ENCODE measurements at regions not wholly inside any gene's neighbourhood (a gene's known extent, or its start where the extent isn't known, plus 50 kb on each side); places are given as distances from the start of the nearest gene placed in this dataset.
A peak's percentile ranks its signal among the peaks of the same experiment; 100 is the strongest.
"Not testable (repeated sequence)": the region's sequence is repeated elsewhere in the genome, so short reads cannot be mapped to it uniquely, and the experiment has no call there.

GRCh38 chr5:175335691-175336090 is 108.3 kb downstream of the DRD1 start:
- no peaks in the 10 kb centered on the region for H3K36me3 Mint-ChIP-seq
- no peak for DNase-seq
- CTCF ChIA-PET = interaction anchor here (0.8 kb wide), 1 partner anchor 8 kb away, joined by 3 read pairs; no protein-coding TSS in a partner anchor
- H3K4me3 Mint-ChIP-seq = no peak overlapping the region
- H3K27ac Mint-ChIP-seq = no peak overlapping the region
- peaks cover 3% of the 10 kb centered on the region for H3K9me3 Mint-ChIP-seq (ENCODE audit: low read depth)
- H3K4me1 Mint-ChIP-seq = no peaks in the 10 kb centered on the region
- ATAC-seq = no peak
- peaks cover 2% of the 10 kb centered on the region for H3K27me3 Mint-ChIP-seq

- CTCF ChIA-PET, H3K27ac Mint-ChIP-seq, H3K4me3 Mint-ChIP-seq: not testable (repeated sequence)
These were observed 112.6 kb downstream of the DRD1 start for GRCh38 chr5:175331173-175332036.

GRCh38 chr5:175329976-175330375 is 114.0 kb downstream of the DRD1 start:
- CTCF ChIA-PET = no interaction called here
- Mint-ChIP-seq H3K36me3 (no peaks in the 10 kb centered on the region), H3K4me1 (no peaks in the 10 kb centered on the region), H3K9me3 (ENCODE audit: low read depth) (peaks cover 3% of the 10 kb centered on the region), H3K27ac (no peak overlapping the region), H3K27me3 (no peaks in the 10 kb centered on the region), H3K4me3 (no peak overlapping the region)
- ATAC-seq (no peak), DNase-seq (no peak)

More at GRCh38 chr5:175331173-175332036, 112.6 kb downstream of the DRD1 start:
- not testable (repeated sequence) for ATAC-seq; H3K9me3 Mint-ChIP-seq (ENCODE audit: low read depth); H3K4me1 Mint-ChIP-seq; H3K36me3 Mint-ChIP-seq; H3K27me3 Mint-ChIP-seq; DNase-seq

- no peak overlapping the region for H3K4me3 Mint-ChIP-seq
- H3K36me3 Mint-ChIP-seq = no peaks in the 10 kb centered on the region
- no peaks in the 10 kb centered on the region for H3K27me3 Mint-ChIP-seq
- DNase-seq = no peak
- no peak overlapping the region for H3K27ac Mint-ChIP-seq
- CTCF ChIA-PET = no interaction called here
- H3K9me3 Mint-ChIP-seq (ENCODE audit: low read depth) = peaks cover 3% of the 10 kb centered on the region
- H3K4me1 Mint-ChIP-seq = no peaks in the 10 kb centered on the region
- ATAC-seq = no peak
These were observed 115.3 kb downstream of the DRD1 start for GRCh38 chr5:175328687-175329086.

GRCh38 chr5:175328176-175328575 is 115.8 kb downstream of the DRD1 start:
- Mint-ChIP-seq H3K4me3 (no peak overlapping the region), H3K36me3 (no peaks in the 10 kb centered on the region), H3K27me3 (no peaks in the 10 kb centered on the region), H3K27ac (no peak overlapping the region), H3K4me1 (no peaks in the 10 kb centered on the region), H3K9me3 (ENCODE audit: low read depth) (peaks cover 3% of the 10 kb centered on the region)
- no peak for DNase-seq
- ATAC-seq = no peak
- CTCF ChIA-PET = no interaction called here

- Mint-ChIP-seq H3K27me3 (no peaks in the 10 kb centered on the region), H3K27ac (no peak overlapping the region), H3K4me3 (no peak overlapping the region), H3K4me1 (no peaks in the 10 kb centered on the region), H3K36me3 (no peaks in the 10 kb centered on the region), H3K9me3 (ENCODE audit: low read depth) (no peaks in the 10 kb centered on the region)
- CTCF ChIA-PET = no interaction called here
- DNase-seq = no peak
- ATAC-seq = no peak
These were observed 118.3 kb downstream of the DRD1 start for GRCh38 chr5:175325681-175326080.

GRCh38 chr5:175321927-175322532 is 122.0 kb downstream of the DRD1 start:
- no peak overlapping the region for H3K4me3 Mint-ChIP-seq
- no peak for ATAC-seq
- CTCF ChIA-PET = no interaction called here
- no peaks in the 10 kb centered on the region for H3K36me3 Mint-ChIP-seq
- no peak overlapping the region for H3K27ac Mint-ChIP-seq
- peak; percentile 46 for DNase-seq
- H3K4me1 Mint-ChIP-seq = no peaks in the 10 kb centered on the region
- H3K27me3 Mint-ChIP-seq = no peaks in the 10 kb centered on the region
- no peaks in the 10 kb centered on the region for H3K9me3 Mint-ChIP-seq (ENCODE audit: low read depth)

GRCh38 chr5:175319199-175319598 is 124.8 kb downstream of the DRD1 start:
- no peaks in the 10 kb centered on the region for H3K4me1 Mint-ChIP-seq
- no peak for ATAC-seq

GRCh38 chr5:175317872-175318271 is 126.1 kb downstream of the DRD1 start:
- no peak for ATAC-seq
- no peak for DNase-seq
- no peak overlapping the region for H3K27ac Mint-ChIP-seq
- no peak overlapping the region for H3K4me3 Mint-ChIP-seq
- no peaks in the 10 kb centered on the region for H3K36me3 Mint-ChIP-seq
- H3K4me1 Mint-ChIP-seq = no peaks in the 10 kb centered on the region
- H3K27me3 Mint-ChIP-seq = no peaks in the 10 kb centered on the region
- CTCF ChIA-PET = no interaction called here
- no peaks in the 10 kb centered on the region for H3K9me3 Mint-ChIP-seq (ENCODE audit: low read depth)

More at GRCh38 chr5:175319199-175319598, 124.8 kb downstream of the DRD1 start:
- Mint-ChIP-seq H3K4me3 (no peak overlapping the region), H3K27me3 (no peaks in the 10 kb centered on the region), H3K36me3 (no peaks in the 10 kb centered on the region), H3K27ac (no peak overlapping the region), H3K9me3 (ENCODE audit: low read depth) (no peaks in the 10 kb centered on the region)
- CTCF ChIA-PET = no interaction called here
- DNase-seq = no peak

- Mint-ChIP-seq H3K4me3 (no peak overlapping the region), H3K27ac (no peak overlapping the region), H3K36me3 (no peaks in the 10 kb centered on the region), H3K9me3 (ENCODE audit: low read depth) (no peaks in the 10 kb centered on the region), H3K27me3 (no peaks in the 10 kb centered on the region), H3K4me1 (no peaks in the 10 kb centered on the region)
- DNase-seq (no peak), ATAC-seq (no peak)
- CTCF ChIA-PET = no interaction called here
These were observed 134.7 kb downstream of the DRD1 start for GRCh38 chr5:175309218-175309810.

- no peaks in the 10 kb centered on the region for H3K27me3 Mint-ChIP-seq
- H3K36me3 Mint-ChIP-seq = no peaks in the 10 kb centered on the region
- DNase-seq (no peak), ATAC-seq (no peak)
- no peak overlapping the region for H3K4me3 Mint-ChIP-seq
- H3K4me1 Mint-ChIP-seq = no peaks in the 10 kb centered on the region
- CTCF ChIA-PET = no interaction called here
- H3K27ac Mint-ChIP-seq = no peak overlapping the region
- no peaks in the 10 kb centered on the region for H3K9me3 Mint-ChIP-seq (ENCODE audit: low read depth)
These were observed 135.3 kb downstream of the DRD1 start for GRCh38 chr5:175308701-175309100.

- no peak overlapping the region for H3K4me3 Mint-ChIP-seq
- no peak for ATAC-seq
- CTCF ChIA-PET = no interaction called here
- H3K36me3 Mint-ChIP-seq = no peaks in the 10 kb centered on the region
- no peak overlapping the region for H3K27ac Mint-ChIP-seq
- no peak for DNase-seq
- no peaks in the 10 kb centered on the region for H3K27me3 Mint-ChIP-seq
- H3K9me3 Mint-ChIP-seq (ENCODE audit: low read depth) = no peaks in the 10 kb centered on the region
- no peaks in the 10 kb centered on the region for H3K4me1 Mint-ChIP-seq
These were observed 137.6 kb downstream of the DRD1 start for GRCh38 chr5:175306381-175306780.

GRCh38 chr5:175305251-175305650 is 138.7 kb downstream of the DRD1 start:
- Mint-ChIP-seq H3K4me1 (no peaks in the 10 kb centered on the region), H3K27me3 (no peaks in the 10 kb centered on the region), H3K36me3 (no peaks in the 10 kb centered on the region), H3K27ac (no peak overlapping the region), H3K9me3 (ENCODE audit: low read depth) (no peaks in the 10 kb centered on the region), H3K4me3 (no peak overlapping the region)
- CTCF ChIA-PET = no interaction called here
- DNase-seq = no peak
- no peak for ATAC-seq

- ATAC-seq = no peak
- no peak overlapping the region for H3K4me3 Mint-ChIP-seq
- H3K27me3 Mint-ChIP-seq = no peaks in the 10 kb centered on the region
- H3K4me1 Mint-ChIP-seq = no peaks in the 10 kb centered on the region
- H3K9me3 Mint-ChIP-seq (ENCODE audit: low read depth) = no peaks in the 10 kb centered on the region
- DNase-seq = no peak
- CTCF ChIA-PET = no interaction called here
- H3K36me3 Mint-ChIP-seq = no peaks in the 10 kb centered on the region
- no peak overlapping the region for H3K27ac Mint-ChIP-seq
These were observed 153.6 kb downstream of the DRD1 start for GRCh38 chr5:175290379-175290778.
